H9 (cell line): ENCODE measurements at regions not wholly inside any gene's neighbourhood (a gene's known extent, or its start where the extent isn't known, plus 50 kb on each side); places are given as distances from the start of the nearest gene placed in this dataset.

ENCODE experiments used
- DNase-seq: peaks from one replicate; pipeline ENCODE4 v3.0.0-alpha.2; 2017
- H2AFZ ChIP-seq: one replicate; pipeline ENCODE4 v1.6.1; 2013; ENCODE audit warnings: mild to moderate bottlenecking, low read length, control low read depth, moderate library complexity
- H2AK5ac ChIP-seq: 2 replicates; pipeline ENCODE4 v1.6.1; 2013; ENCODE audit warnings: low read length, control low read depth, mixed read lengths; ENCODE audit not compliant: insufficient read length
- H2BK120ac ChIP-seq: one replicate; pipeline ENCODE4 v1.6.1; 2013; ENCODE audit warnings: low read depth, mild to moderate bottlenecking, low read length, control low read depth, inconsistent platforms; ENCODE audit not compliant: poor library complexity, severe bottlenecking
- H2BK12ac ChIP-seq: 2 replicates; pipeline ENCODE4 v1.6.1; 2013; ENCODE audit warnings: low read length, control low read depth, mixed read lengths, low read depth; ENCODE audit not compliant: insufficient read length
- H2BK15ac ChIP-seq: 2 replicates; pipeline ENCODE4 v1.6.1; 2013; ENCODE audit warnings: low read depth, low read length, control low read depth
- H2BK20ac ChIP-seq: one replicate; pipeline ENCODE4 v1.6.1; 2013; ENCODE audit warnings: low read depth, mild to moderate bottlenecking, low read length, control low read depth, inconsistent platforms; ENCODE audit not compliant: poor library complexity, severe bottlenecking
- H2BK5ac ChIP-seq: 2 replicates; pipeline ENCODE4 v1.6.1; 2013; ENCODE audit warnings: low read length, control low read depth, mixed read lengths; ENCODE audit not compliant: insufficient read length
- H3K14ac ChIP-seq: 2 replicates; pipeline ENCODE4 v1.6.1; 2013; ENCODE audit warnings: low read length, control low read depth; ENCODE audit not compliant: insufficient read depth
- H3K18ac ChIP-seq: 2 replicates; pipeline ENCODE4 v1.6.1; 2013; ENCODE audit warnings: low read depth, mild to moderate bottlenecking, mixed read lengths, low read length, control low read depth; ENCODE audit not compliant: insufficient read length
- H3K23ac ChIP-seq: 2 replicates; pipeline ENCODE4 v1.6.1; 2013; ENCODE audit warnings: low read length, control low read depth, mixed read lengths, low read depth; ENCODE audit not compliant: insufficient read length
- H3K23me2 ChIP-seq: 2 replicates; pipeline ENCODE4 v1.6.1; 2013; ENCODE audit warnings: low read depth, mild to moderate bottlenecking, mixed read lengths, low read length, control low read depth; ENCODE audit not compliant: insufficient read length, poor library complexity, severe bottlenecking
- H3K27ac ChIP-seq: 2 replicates; pipeline ENCODE4 v1.5.1; 2013; ENCODE audit warnings: low read length, control low read depth, mixed read lengths, low read depth; ENCODE audit not compliant: insufficient read length
- H3K27me3 ChIP-seq: 2 replicates; pipeline ENCODE4 v1.6.1; 2013; ENCODE audit warnings: low read length, control low read depth, inconsistent platforms; ENCODE audit not compliant: insufficient read depth
- H3K4ac ChIP-seq: 2 replicates; pipeline ENCODE4 v1.6.1; 2013; ENCODE audit warnings: low read depth, mild to moderate bottlenecking, control low read depth, inconsistent platforms, low read length, moderate library complexity
- H3K4me1 ChIP-seq: 2 replicates; pipeline ENCODE4 v1.6.1; 2013; ENCODE audit warnings: low read length, control low read depth, inconsistent platforms; ENCODE audit not compliant: insufficient read depth
- H3K4me2 ChIP-seq: 2 replicates; pipeline ENCODE4 v1.6.1; 2013; ENCODE audit warnings: low read length, control low read depth, mixed read lengths; ENCODE audit not compliant: insufficient read length, insufficient read depth
- H3K56ac ChIP-seq: 2 replicates; pipeline ENCODE4 v1.6.1; 2013; ENCODE audit warnings: low read depth, mild to moderate bottlenecking, mixed read lengths, low read length, control low read depth; ENCODE audit not compliant: insufficient read length
- H3K79me1 ChIP-seq: 2 replicates; pipeline ENCODE4 v1.6.1; 2013; ENCODE audit warnings: low read depth, mild to moderate bottlenecking, moderate library complexity, low read length, control low read depth, inconsistent platforms; ENCODE audit not compliant: insufficient read depth, poor library complexity, severe bottlenecking
- H3K79me2 ChIP-seq: 2 replicates; pipeline ENCODE4 v1.6.1; 2013; ENCODE audit warnings: low read length, control low read depth, inconsistent platforms; ENCODE audit not compliant: insufficient read depth
- H3K9ac ChIP-seq: 2 replicates; pipeline ENCODE4 v1.6.1; 2013; ENCODE audit warnings: low read length, control low read depth, mixed read lengths; ENCODE audit not compliant: insufficient read length; ENCODE audit errors: extremely low read depth
- H3K9me3 ChIP-seq: one replicate; pipeline ENCODE4 v1.6.1; 2013; ENCODE audit warnings: low read depth, low read length, inconsistent platforms; ENCODE audit not compliant: control insufficient read depth
- H3T11ph ChIP-seq: one replicate; pipeline ENCODE4 v1.6.1; 2013; ENCODE audit warnings: mild to moderate bottlenecking, low read length, control low read depth, inconsistent platforms
- H4K20me1 ChIP-seq: one replicate; pipeline ENCODE4 v1.6.1; 2013; ENCODE audit not compliant: control insufficient read depth, insufficient read length, insufficient read depth
- H4K5ac ChIP-seq: 2 replicates; pipeline ENCODE4 v1.6.1; 2013; ENCODE audit warnings: low read depth, mild to moderate bottlenecking, mixed read lengths, low read length, control low read depth; ENCODE audit not compliant: insufficient read length
- H4K8ac ChIP-seq: replicated peaks from 2 replicates; pipeline ENCODE4 v1.6.1; 2013; ENCODE audit warnings: low read length, control low read depth, mixed read lengths, low read depth; ENCODE audit not compliant: insufficient read length
- H4K91ac ChIP-seq: 2 replicates; pipeline ENCODE4 v1.6.1; 2013; ENCODE audit warnings: low read depth, mild to moderate bottlenecking, moderate library complexity, mixed read lengths, low read length, control low read depth; ENCODE audit not compliant: insufficient read length
- H3K27ac Mint-ChIP-seq, 3 experiments: 2 replicates in 2 of 3; 3 replicates in 1 of 3; pipeline ENCODE4 v1.8.0; 2020 to 2021; ENCODE audit warnings: mixed read lengths in 3 of 3, mild to moderate bottlenecking in 1 of 3, moderate library complexity in 1 of 3
- H3K27me3 Mint-ChIP-seq: 2 replicates; pipeline ENCODE4 v1.8.0; 2021; ENCODE audit warnings: low read depth, mild to moderate bottlenecking, moderate library complexity, mixed read lengths
- H3K36me3 Mint-ChIP-seq, 3 experiments: 2 replicates in 2 of 3; 3 replicates in 1 of 3; pipeline ENCODE4 v1.8.0; 2020 to 2021; ENCODE audit warnings: low read depth in 3 of 3, mixed read lengths in 3 of 3; ENCODE audit not compliant: insufficient read depth in 1 of 3
- H3K4me1 Mint-ChIP-seq, 2 experiments: 2 replicates each; pipeline ENCODE4 v1.8.0; 2020; ENCODE audit warnings: mixed read lengths in 2 of 2
- H3K4me3 Mint-ChIP-seq, 2 experiments: 2 replicates in 1 of 2; 3 replicates in 1 of 2; pipeline ENCODE4 v1.8.0; 2020 to 2021; ENCODE audit warnings: mild to moderate bottlenecking in 2 of 2, mixed read lengths in 2 of 2, moderate library complexity in 1 of 2
- H3K9me3 Mint-ChIP-seq, 2 experiments: 2 replicates in 1 of 2; 3 replicates in 1 of 2; pipeline ENCODE4 v1.8.0; 2020; ENCODE audit warnings: mild to moderate bottlenecking in 2 of 2, mixed read lengths in 2 of 2, moderate library complexity in 1 of 2
- WGBS: extraction: QIAGEN DNeasy Blood & Tissue Kit; methylation state at CpG from one replicate; pipeline ENCODE4 v1.1.7; 2013; ENCODE audit warnings: missing lambda C conversion rate, low lambda C conversion rate, mixed read lengths; ENCODE audit not compliant: insufficient read length; ENCODE audit errors: extremely low coverage; 5-methylcytosine and 5-hydroxymethylcytosine counted together
- TF ChIP-seq, protein P1 (sequence below): fragments of 200-600 bp; sonication (generic); conservative IDR thresholded peaks from 3 replicates; pipeline ENCODE4 v1.8.0; 2021; ENCODE audit warnings: antibody characterized with exemption, mild to moderate bottlenecking

DNA sequence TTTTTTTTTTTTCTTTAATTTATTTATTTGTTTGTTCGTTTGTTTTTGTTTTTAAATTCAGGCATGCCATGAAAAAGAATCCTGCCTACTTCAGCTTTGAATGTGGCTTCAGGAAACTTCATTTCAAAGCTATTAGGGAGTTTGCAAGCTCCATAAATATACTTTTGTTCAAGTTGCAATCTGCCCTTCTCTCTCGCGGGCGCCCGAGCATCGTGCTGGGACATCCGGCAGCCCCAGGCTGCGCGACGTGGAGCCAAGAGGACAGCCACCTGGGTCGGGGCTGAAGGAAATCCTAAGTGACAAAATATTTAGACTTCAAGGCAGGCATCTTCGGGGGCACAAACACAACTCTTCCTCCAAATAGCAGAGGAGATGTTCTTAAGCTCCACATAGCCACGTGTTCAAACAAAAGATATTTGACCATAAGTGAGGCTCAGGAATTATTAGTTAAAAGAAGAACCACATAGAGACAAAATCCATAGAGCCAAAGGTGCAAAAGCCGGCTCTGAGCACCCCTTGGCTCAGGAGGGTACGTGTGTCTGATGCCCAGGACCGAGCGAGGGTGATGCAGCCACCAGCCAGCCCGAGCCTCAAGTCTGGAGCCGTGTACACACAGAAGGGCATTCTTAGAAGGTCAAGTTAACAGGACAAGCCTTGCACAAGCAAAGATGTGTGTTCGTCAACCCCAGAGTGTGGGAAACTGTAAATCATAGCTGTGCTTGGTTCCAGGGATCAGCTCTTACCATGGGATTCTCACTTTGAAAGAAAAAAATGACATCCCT, 256.5 kb upstream of the SALL3 start:
- H3K4me2 ChIP-seq: no peak overlapping the region
- H4K91ac ChIP-seq: no peak overlapping the region
- H3K56ac ChIP-seq: no peak overlapping the region
- H3K9ac ChIP-seq: no peak overlapping the region
- WGBS: no CpG with 5 or more reads among the region's 20 CpGs
- H2BK20ac ChIP-seq: no peak overlapping the region
- no peak overlapping the region for H3K18ac ChIP-seq
- no peaks in the 10 kb centered on the region for H4K20me1 ChIP-seq
- H2BK5ac ChIP-seq: no peak overlapping the region
- peaks cover 14% of the 10 kb centered on the region; the same call in 1 of the 2 replicates for H3K4me1 ChIP-seq
- Mint-ChIP-seq H3K36me3 (peaks cover 0 to 9% (median 4%) of the 10 kb centered on the region in 3 experiments; a peak in 4 of 7 replicates), H3K27ac (peak overlapping the region in 1 of 3 experiments; percentile 59; a peak in 1 of 7 replicates), H3K4me1 (peaks cover 44 to 49% of the 10 kb centered on the region in 2 experiments), H3K4me3 (no peak overlapping the region), H3K27me3 (peaks cover 11% of the 10 kb centered on the region), H3K9me3 (no peaks in the 10 kb centered on the region; a peak in 1 of 5 replicates)
- peak; percentile 23 for DNase-seq
- no peak overlapping the region for H3K4ac ChIP-seq
- no peak overlapping the region for H2AFZ ChIP-seq
- H2BK15ac ChIP-seq: no peak overlapping the region
- TF ChIP-seq, protein P1, sequence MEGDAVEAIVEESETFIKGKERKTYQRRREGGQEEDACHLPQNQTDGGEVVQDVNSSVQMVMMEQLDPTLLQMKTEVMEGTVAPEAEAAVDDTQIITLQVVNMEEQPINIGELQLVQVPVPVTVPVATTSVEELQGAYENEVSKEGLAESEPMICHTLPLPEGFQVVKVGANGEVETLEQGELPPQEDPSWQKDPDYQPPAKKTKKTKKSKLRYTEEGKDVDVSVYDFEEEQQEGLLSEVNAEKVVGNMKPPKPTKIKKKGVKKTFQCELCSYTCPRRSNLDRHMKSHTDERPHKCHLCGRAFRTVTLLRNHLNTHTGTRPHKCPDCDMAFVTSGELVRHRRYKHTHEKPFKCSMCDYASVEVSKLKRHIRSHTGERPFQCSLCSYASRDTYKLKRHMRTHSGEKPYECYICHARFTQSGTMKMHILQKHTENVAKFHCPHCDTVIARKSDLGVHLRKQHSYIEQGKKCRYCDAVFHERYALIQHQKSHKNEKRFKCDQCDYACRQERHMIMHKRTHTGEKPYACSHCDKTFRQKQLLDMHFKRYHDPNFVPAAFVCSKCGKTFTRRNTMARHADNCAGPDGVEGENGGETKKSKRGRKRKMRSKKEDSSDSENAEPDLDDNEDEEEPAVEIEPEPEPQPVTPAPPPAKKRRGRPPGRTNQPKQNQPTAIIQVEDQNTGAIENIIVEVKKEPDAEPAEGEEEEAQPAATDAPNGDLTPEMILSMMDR: no peak
- no peaks in the 10 kb centered on the region for H3K79me1 ChIP-seq
- H3K23ac ChIP-seq: no peak overlapping the region
- peak overlapping the region; percentile 39; the same call in 1 of the 2 replicates for H3K14ac ChIP-seq
- no peak overlapping the region for H4K8ac ChIP-seq
- H4K5ac ChIP-seq: no peak overlapping the region
- H3K9me3 ChIP-seq: no peaks in the 10 kb centered on the region
- H2BK120ac ChIP-seq: no peak overlapping the region
- H3T11ph ChIP-seq: no peak overlapping the region
- H3K27me3 ChIP-seq: no peaks in the 10 kb centered on the region
- no peaks in the 10 kb centered on the region for H3K23me2 ChIP-seq
- H2BK12ac ChIP-seq: no peak overlapping the region
- H3K79me2 ChIP-seq: no peaks in the 10 kb centered on the region
- no peak overlapping the region for H3K27ac ChIP-seq
- H2AK5ac ChIP-seq: no peak overlapping the region
